ENCODE measurements at regions not wholly inside any gene's neighbourhood (a gene's known extent, or its start where the extent isn't known, plus 50 kb on each side); places are given as distances from the start of the nearest gene placed in this dataset.

DNA sequence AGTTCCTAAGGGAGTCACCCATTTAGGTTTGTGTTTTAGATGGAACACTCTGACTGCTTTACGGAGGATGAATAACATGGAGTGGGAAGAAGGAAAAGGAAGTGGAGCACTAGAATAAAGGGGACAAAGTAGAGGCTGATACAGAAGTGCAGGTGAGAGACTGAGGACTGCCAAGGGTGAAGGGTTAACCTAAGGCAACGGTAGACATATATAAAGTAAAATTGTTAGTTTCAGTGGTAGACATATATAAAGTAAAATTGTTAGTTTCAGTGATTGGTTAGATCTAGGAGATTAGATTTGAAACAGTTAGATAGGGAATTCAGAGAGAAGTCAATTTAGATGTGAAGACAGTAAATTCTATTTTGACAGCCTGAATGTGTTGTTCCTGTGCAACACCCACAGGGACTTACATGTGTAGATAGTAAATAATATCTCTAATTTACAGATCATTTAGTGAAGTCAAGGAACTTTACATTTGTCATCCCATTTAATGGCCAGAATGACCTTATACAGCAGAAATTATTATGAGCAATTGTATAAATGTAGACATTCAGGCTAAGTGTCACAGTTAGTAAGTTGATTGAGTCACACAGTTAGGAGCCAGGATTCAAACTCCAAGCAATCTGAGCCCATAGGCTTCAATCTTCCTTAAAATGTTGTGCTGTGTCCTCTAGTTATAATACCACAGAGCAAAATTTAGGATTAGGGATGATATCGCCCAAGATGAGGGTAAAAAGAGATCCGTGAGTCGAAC, 270.8 kb upstream of the UBE2E3 start:
- H3K27me3 Mint-ChIP-seq, result no peaks in the 10 kb centered on the region
- no peak overlapping the region for H3K27ac Mint-ChIP-seq
- H3K4me3 Mint-ChIP-seq (ENCODE audit: low read depth), result no peak overlapping the region
- H3K4me1 Mint-ChIP-seq (ENCODE audit: low read depth), result peaks cover 1% of the 10 kb centered on the region
- peaks cover 9% of the 10 kb centered on the region for H3K9me3 Mint-ChIP-seq (ENCODE audit: low read depth)
- H3K36me3 Mint-ChIP-seq (ENCODE audit: insufficient read depth), result no peaks in the 10 kb centered on the region
- TF ChIP-seq, protein P1, sequence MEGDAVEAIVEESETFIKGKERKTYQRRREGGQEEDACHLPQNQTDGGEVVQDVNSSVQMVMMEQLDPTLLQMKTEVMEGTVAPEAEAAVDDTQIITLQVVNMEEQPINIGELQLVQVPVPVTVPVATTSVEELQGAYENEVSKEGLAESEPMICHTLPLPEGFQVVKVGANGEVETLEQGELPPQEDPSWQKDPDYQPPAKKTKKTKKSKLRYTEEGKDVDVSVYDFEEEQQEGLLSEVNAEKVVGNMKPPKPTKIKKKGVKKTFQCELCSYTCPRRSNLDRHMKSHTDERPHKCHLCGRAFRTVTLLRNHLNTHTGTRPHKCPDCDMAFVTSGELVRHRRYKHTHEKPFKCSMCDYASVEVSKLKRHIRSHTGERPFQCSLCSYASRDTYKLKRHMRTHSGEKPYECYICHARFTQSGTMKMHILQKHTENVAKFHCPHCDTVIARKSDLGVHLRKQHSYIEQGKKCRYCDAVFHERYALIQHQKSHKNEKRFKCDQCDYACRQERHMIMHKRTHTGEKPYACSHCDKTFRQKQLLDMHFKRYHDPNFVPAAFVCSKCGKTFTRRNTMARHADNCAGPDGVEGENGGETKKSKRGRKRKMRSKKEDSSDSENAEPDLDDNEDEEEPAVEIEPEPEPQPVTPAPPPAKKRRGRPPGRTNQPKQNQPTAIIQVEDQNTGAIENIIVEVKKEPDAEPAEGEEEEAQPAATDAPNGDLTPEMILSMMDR (IDR thresholded peaks at IDR 0.05; ENCODE audit: unreplicated experiment), result no peak
- no peak for DNase-seq (ENCODE audit: low spot score, unreplicated experiment)

DNA sequence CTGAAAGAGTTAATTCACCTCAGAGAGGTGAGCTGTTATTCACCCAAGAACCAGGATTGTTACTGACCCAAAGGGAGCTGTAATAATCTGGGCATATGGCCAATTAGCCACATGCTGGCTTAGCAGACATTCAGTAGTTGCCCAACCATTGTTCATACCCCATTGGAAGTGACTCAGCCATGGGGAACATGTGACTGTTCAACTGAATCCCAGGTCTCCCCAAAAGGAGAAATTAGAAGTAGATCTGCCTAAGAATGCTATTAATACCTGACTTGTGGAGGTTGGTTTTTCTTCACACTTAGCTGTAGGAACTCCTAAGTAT, 272.6 kb upstream of the UBE2E3 start:
- H3K27me3 Mint-ChIP-seq, result no peaks in the 10 kb centered on the region
- TF ChIP-seq, protein P1 (IDR thresholded peaks at IDR 0.05; ENCODE audit: unreplicated experiment), result no peak
- H3K36me3 Mint-ChIP-seq (ENCODE audit: insufficient read depth), result no peaks in the 10 kb centered on the region
- H3K27ac Mint-ChIP-seq, result no peak overlapping the region
- H3K4me1 Mint-ChIP-seq (ENCODE audit: low read depth), result peaks cover 1% of the 10 kb centered on the region
- DNase-seq (ENCODE audit: low spot score, unreplicated experiment), result no peak
- H3K9me3 Mint-ChIP-seq (ENCODE audit: low read depth), result peaks cover 7% of the 10 kb centered on the region
- H3K4me3 Mint-ChIP-seq (ENCODE audit: low read depth), result no peak overlapping the region

DNA sequence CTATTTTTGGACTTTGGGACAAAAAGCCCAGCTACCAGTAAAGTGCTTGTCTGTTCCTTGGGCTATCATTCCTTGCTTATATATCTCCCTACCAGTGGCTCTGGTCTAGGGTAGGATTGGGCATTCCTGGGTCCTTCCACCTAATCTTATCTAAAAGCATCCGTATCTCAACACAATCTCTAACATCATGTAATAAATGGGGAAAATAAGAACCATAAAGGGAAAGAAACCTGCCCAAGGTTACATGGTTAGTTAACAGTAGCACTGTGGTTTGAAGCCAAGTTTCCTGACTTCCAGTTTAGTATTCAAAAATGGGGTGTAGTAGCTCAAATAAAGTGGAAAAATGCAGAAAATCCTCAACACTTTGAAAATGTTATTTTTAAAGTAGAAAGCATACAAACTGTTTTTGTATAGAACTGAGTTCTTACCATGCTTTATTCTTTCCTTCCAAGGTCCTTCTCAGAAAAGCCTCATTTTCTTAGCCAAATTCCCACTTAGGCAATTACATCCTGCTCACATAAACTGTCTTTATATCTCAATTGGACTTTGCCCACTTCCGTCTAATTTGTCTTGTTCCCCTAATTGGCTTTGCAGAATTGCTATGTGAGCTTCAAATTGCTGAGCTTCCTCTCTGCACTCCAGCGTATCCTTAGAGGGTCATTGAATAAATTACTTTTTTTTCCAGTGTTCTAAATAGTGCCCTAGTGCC, 273.1 kb upstream of the UBE2E3 start:
- no peaks in the 10 kb centered on the region for H3K27me3 Mint-ChIP-seq
- H3K4me1 Mint-ChIP-seq (ENCODE audit: low read depth), result peaks cover 1% of the 10 kb centered on the region
- TF ChIP-seq, protein P1 (IDR thresholded peaks at IDR 0.05; ENCODE audit: unreplicated experiment), result no peak
- DNase-seq (ENCODE audit: low spot score, unreplicated experiment), result no peak
- no peak overlapping the region for H3K4me3 Mint-ChIP-seq (ENCODE audit: low read depth)
- H3K9me3 Mint-ChIP-seq (ENCODE audit: low read depth), result peaks cover 8% of the 10 kb centered on the region
- H3K36me3 Mint-ChIP-seq (ENCODE audit: insufficient read depth), result no peaks in the 10 kb centered on the region
- no peak overlapping the region for H3K27ac Mint-ChIP-seq

DNA sequence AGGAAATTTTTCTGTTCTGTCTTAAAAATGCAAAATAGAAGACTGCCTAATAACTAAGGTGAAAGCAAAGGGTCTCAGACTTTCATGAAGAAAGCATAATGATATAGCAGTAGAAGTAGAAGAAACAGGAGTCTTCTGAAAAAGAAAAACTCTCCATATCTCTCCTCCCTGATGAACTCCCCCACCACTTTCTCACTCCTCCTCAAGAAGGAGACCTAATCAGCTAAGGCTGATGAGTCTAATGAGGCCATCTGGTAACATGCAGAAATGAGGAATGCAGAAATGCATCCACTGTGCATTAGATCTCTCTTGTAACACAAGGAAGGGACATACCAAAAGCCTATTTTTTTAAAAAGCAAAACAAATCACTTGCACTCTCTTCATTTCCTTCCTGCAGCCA, 273.7 kb upstream of the UBE2E3 start:
- Mint-ChIP-seq H3K4me3 (ENCODE audit: low read depth) (no peak overlapping the region), H3K36me3 (ENCODE audit: insufficient read depth) (no peaks in the 10 kb centered on the region), H3K27ac (no peak overlapping the region), H3K27me3 (no peaks in the 10 kb centered on the region), H3K9me3 (ENCODE audit: low read depth) (peaks cover 4% of the 10 kb centered on the region), H3K4me1 (ENCODE audit: low read depth) (peaks cover 1% of the 10 kb centered on the region)
- TF ChIP-seq, protein P1 (IDR thresholded peaks at IDR 0.05; ENCODE audit: unreplicated experiment), result no peak
- no peak for DNase-seq (ENCODE audit: low spot score, unreplicated experiment)

DNA sequence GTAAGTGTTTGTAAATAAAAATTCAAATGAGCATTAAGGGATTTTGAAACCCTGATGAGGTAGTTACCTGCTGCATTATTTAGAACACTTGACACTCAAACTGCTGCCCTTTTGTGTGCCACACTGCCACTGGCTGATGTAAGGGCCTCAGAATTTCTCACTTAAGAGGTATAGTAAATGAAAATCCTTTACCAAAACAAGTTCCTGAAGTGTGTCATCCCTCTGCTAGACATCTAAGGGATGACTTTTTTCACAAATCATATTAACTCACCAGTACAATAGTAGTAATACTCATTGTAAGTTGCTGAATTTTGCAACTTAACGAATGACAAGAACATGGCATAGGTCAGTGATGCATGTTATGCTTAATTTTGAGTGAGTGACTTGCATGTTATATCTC, 274.9 kb upstream of the UBE2E3 start:
- H3K4me3 Mint-ChIP-seq (ENCODE audit: low read depth), result no peak overlapping the region
- TF ChIP-seq, protein P1 (IDR thresholded peaks at IDR 0.05; ENCODE audit: unreplicated experiment), result no peak
- H3K27ac Mint-ChIP-seq, result no peak overlapping the region
- no peaks in the 10 kb centered on the region for H3K36me3 Mint-ChIP-seq (ENCODE audit: insufficient read depth)
- no peak for DNase-seq (ENCODE audit: low spot score, unreplicated experiment)
- no peaks in the 10 kb centered on the region for H3K27me3 Mint-ChIP-seq
- peaks cover 4% of the 10 kb centered on the region for H3K9me3 Mint-ChIP-seq (ENCODE audit: low read depth)
- peaks cover 1% of the 10 kb centered on the region for H3K4me1 Mint-ChIP-seq (ENCODE audit: low read depth)

Data from progenitor cell of endocrine pancreas (in vitro differentiated cells).